Right lobe of liver (tissue), 4 donors: ENCODE measurements at regions not wholly inside any gene's neighbourhood (a gene's known extent, or its start where the extent isn't known, plus 50 kb on each side); places are given as distances from the start of the nearest gene placed in this dataset.

Source experiments
- CTCF ChIP-seq, 4 donors: fragments of 200-600 bp in 3 of 4; fragments of 450-650 bp in 1 of 4; IDR thresholded peaks; one replicate each; pipeline versions ENCODE4 v1.5.1 to v1.8.0; 2016 to 2022; ENCODE audit warnings: antibody characterized with exemption in 4 of 4, mild to moderate bottlenecking in 2 of 4
- POLR2A ChIP-seq: fragments of 450-650 bp; IDR thresholded peaks from one replicate; pipeline ENCODE4 v1.6.1; 2017; ENCODE audit warnings: antibody characterized with exemption, mild to moderate bottlenecking
- donor health status: DM: no; HTN: no; CAD: no.
- donor health status: DM: no; HTN: no; CAD: no.
- donor health status: DM: no; HTN: yes; CAD: no.

GRCh38 chr4:17313194-17313593, 198.7 kb downstream of the QDPR start:
- no peak for TF ChIP-seq CTCF (IDR thresholded peaks at IDR 0.05)
- no peak for TF ChIP-seq POLR2A
